Liver (tissue), 8 donors: ENCODE measurements at regions not wholly inside any gene's neighbourhood (a gene's known extent, or its start where the extent isn't known, plus 50 kb on each side); places are given as distances from the start of the nearest gene placed in this dataset.
A peak's percentile ranks its signal among the peaks of the same experiment; 100 is the strongest.
"Not testable (repeated sequence)": the region's sequence is repeated elsewhere in the genome, so short reads cannot be mapped to it uniquely, and the experiment has no call there.

Experiments used
- DNase-seq: peaks from one replicate; pipeline ENCODE4 v3.0.0-alpha.2; 2017; ENCODE audit warnings: low spot score
- H3K27ac ChIP-seq, 2 donors: one replicate each; pipeline ENCODE4 v1.7.0; 2013; ENCODE audit warnings: inconsistent platforms in 2 of 2, low read length in 2 of 2, control low read depth in 1 of 2, low read depth in 1 of 2, mild to moderate bottlenecking in 1 of 2
- H3K27me3 ChIP-seq, 4 donors: one replicate each; pipeline versions ENCODE4 v1.6.1 to v1.7.0; 2013; ENCODE audit warnings: low read length in 3 of 4, inconsistent platforms in 1 of 4, mild to moderate bottlenecking in 1 of 4, moderate library complexity in 1 of 4; ENCODE audit not compliant: control insufficient read depth in 4 of 4, insufficient read depth in 4 of 4
- H3K36me3 ChIP-seq, 4 donors: one replicate each; pipeline versions ENCODE4 v1.6.1 to v1.7.0; 2013; ENCODE audit warnings: low read length in 3 of 4, mild to moderate bottlenecking in 3 of 4, low read depth in 1 of 4, moderate library complexity in 1 of 4; ENCODE audit not compliant: control insufficient read depth in 4 of 4, insufficient read depth in 3 of 4
- H3K4me1 ChIP-seq, 4 donors: one replicate each; pipeline versions ENCODE4 v1.6.1 to v1.7.0; 2013; ENCODE audit warnings: low read length in 3 of 4, mild to moderate bottlenecking in 3 of 4, moderate library complexity in 1 of 4; ENCODE audit not compliant: control insufficient read depth in 4 of 4, insufficient read depth in 4 of 4
- H3K4me3 ChIP-seq, 3 donors: one replicate each; pipeline versions ENCODE4 v1.6.1 to v1.7.0; 2013; ENCODE audit warnings: low read length in 3 of 3, control low read depth in 1 of 3, low read depth in 1 of 3, mild to moderate bottlenecking in 1 of 3
- H3K9ac ChIP-seq, 2 donors: one replicate each; pipeline ENCODE4 v1.7.0; 2013; ENCODE audit warnings: low read length in 2 of 2, mild to moderate bottlenecking in 2 of 2, moderate library complexity in 2 of 2, control low read depth in 1 of 2, low read depth in 1 of 2
- H3K9me3 ChIP-seq, 4 donors: one replicate each; pipeline versions ENCODE4 v1.6.1 to v1.7.0; 2013; ENCODE audit warnings: low read length in 3 of 4; ENCODE audit not compliant: control insufficient read depth in 4 of 4
- ATF3 ChIP-seq: IDR thresholded peaks from 2 replicates; pipeline ENCODE4 v1.6.1; 2016; ENCODE audit warnings: antibody characterized with exemption
- CTCF ChIP-seq: fragments of 150-350 bp; IDR thresholded peaks from 2 replicates; pipeline ENCODE4 v1.5.1; 2017; ENCODE audit warnings: improper control_type of control experiment, low read depth, low read length; ENCODE audit not compliant: missing input control
- EGR1 ChIP-seq, 2 donors: IDR thresholded peaks; 2 replicates each; pipeline ENCODE4 v1.6.1; 2016 to 2018; ENCODE audit warnings: antibody characterized with exemption in 2 of 2, low read depth in 2 of 2
- FOXA1 ChIP-seq: IDR thresholded peaks from 2 replicates; pipeline ENCODE4 v1.6.1; 2016; ENCODE audit warnings: antibody characterized with exemption
- FOXA2 ChIP-seq: IDR thresholded peaks from 2 replicates; pipeline ENCODE4 v1.6.1; 2016; ENCODE audit warnings: antibody characterized with exemption
- GABPA ChIP-seq, 2 donors: IDR thresholded peaks in 1 of 2; conservative IDR thresholded peaks in 1 of 2; 2 replicates each; pipeline ENCODE4 v1.6.1; 2016; ENCODE audit warnings: antibody characterized with exemption in 2 of 2, mild to moderate bottlenecking in 1 of 2, moderate library complexity in 1 of 2
- HNF4A ChIP-seq, 2 donors: conservative IDR thresholded peaks; 2 replicates each; pipeline ENCODE4 v1.6.1; 2016; ENCODE audit warnings: antibody characterized with exemption in 2 of 2, mild to moderate bottlenecking in 2 of 2
- HNF4G ChIP-seq: IDR thresholded peaks from 2 replicates; pipeline ENCODE4 v1.6.1; 2016; ENCODE audit warnings: antibody characterized with exemption
- JUND ChIP-seq, 2 donors: IDR thresholded peaks; 2 replicates each; pipeline ENCODE4 v1.6.1; 2016; ENCODE audit warnings: antibody characterized with exemption in 2 of 2
- MAX ChIP-seq: IDR thresholded peaks from 2 replicates; pipeline ENCODE4 v1.6.1; 2016; ENCODE audit warnings: antibody characterized with exemption
- NR2F2 ChIP-seq: IDR thresholded peaks from 2 replicates; pipeline ENCODE4 v1.6.1; 2016; ENCODE audit warnings: antibody characterized with exemption
- RXRA ChIP-seq, 2 donors: IDR thresholded peaks; 2 replicates each; pipeline ENCODE4 v1.6.1; 2017 to 2018; ENCODE audit warnings: antibody characterized with exemption in 2 of 2, mild to moderate bottlenecking in 1 of 2
- SP1 ChIP-seq: IDR thresholded peaks from 2 replicates; pipeline ENCODE4 v1.6.1; 2018; ENCODE audit warnings: antibody characterized with exemption, mild to moderate bottlenecking
- TAF1 ChIP-seq: conservative IDR thresholded peaks from 2 replicates; pipeline ENCODE4 v1.6.1; 2016; ENCODE audit warnings: antibody characterized with exemption, mild to moderate bottlenecking
- YY1 ChIP-seq: IDR thresholded peaks from 2 replicates; pipeline ENCODE4 v1.6.1; 2016; ENCODE audit warnings: antibody characterized with exemption, mild to moderate bottlenecking
- WGBS: extraction: QIAGEN DNeasy Blood & Tissue Kit; methylation state at CpG from one replicate; pipeline ENCODE4 v1.1.7; 2013; 5-methylcytosine and 5-hydroxymethylcytosine counted together
- TF ChIP-seq, protein P1 (sequence below): IDR thresholded peaks from 2 replicates; pipeline ENCODE4 v1.6.1; 2016; ENCODE audit warnings: antibody characterized with exemption
- TF ChIP-seq, protein P2 (sequence below): IDR thresholded peaks from 2 replicates; pipeline ENCODE4 v1.6.1; 2016; ENCODE audit warnings: antibody characterized with exemption, mild to moderate bottlenecking
- donor health status: healthy.
- donor health status: healthy.
- donor health status: healthy.
- donor health status: healthy.
- donor health status: healthy.

DNA sequence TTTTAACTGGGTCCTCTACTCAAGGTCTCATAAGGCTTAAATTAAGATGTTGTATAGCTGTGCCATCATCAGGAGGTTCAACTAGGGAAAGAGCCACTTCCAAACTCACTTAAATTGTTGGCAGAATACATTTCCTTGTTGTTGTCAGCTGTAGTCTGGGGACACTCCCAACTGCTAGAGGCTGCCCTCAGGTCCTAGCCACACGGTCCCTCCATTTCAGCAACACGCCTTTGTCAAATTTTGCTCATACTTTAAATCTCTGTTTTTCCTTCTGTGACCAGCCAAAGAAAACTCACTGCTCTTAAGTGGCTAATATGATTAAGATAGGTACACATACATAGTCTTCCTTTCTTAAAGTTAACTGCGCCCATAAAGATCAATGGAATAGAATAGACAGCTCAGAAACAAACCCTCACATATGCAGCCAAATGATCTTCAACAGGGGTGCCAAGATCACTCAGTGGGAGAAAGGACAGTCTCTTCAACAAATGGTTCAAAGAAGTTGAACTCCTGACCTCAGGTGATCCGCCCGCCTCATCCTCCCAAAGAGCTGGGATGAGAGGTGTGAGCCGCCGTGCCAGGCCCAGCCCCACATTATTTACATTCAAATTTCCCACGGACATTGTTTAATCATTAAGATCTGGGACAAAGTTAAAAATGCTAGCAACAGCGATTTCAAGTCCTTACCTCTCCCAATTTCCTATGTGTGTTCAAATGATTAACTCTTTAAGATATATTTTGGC lies 76.4 kb upstream of the ELOVL5 start:
- Histone ChIP-seq H3K4me1 (peaks cover 0 to 13% (median 0%) of the 10 kb centered on the region in 4 donors), H3K36me3 (no peaks in the 10 kb centered on the region), H3K9me3 (no peaks in the 10 kb centered on the region), H3K27me3 (no peaks in the 10 kb centered on the region), H3K9ac (no peak overlapping the region), H3K27ac (no peak overlapping the region), H3K4me3 (no peak overlapping the region)
- 55% methylated on average over 9 of the region's 9 CpGs for WGBS
- TF ChIP-seq FOXA2 (no peak), RXRA (IDR thresholded peaks at IDR 0.05) (peak; percentile 37 to 56), FOXA1 (no peak), JUND (IDR thresholded peaks at IDR 0.05) (peak in 1 of 2 donors; percentile 13)
- DNase-seq = no peak

DNA sequence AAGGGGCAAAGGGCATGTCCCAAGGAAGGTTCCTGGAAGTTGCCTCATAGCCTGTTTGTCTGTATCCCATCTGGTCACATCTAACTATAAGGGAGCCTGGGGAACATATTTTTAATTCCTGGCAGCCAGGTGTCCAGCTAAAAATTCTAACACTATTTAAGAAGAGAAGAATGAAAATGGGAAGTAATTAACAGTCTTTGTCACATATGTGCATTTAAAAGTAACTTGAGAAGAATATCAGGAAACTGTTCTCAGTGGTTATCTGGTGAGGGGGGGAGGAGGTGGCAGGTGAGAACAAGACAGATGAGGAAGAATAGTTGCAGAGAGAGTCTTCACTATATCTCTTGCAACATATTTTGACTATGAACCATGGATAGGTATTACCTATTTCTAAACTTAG lies 75.5 kb upstream of the ELOVL5 start:
- H3K4me1 ChIP-seq = peaks cover 0 to 13% (median 0%) of the 10 kb centered on the region in 4 donors
- no peak for DNase-seq

DNA sequence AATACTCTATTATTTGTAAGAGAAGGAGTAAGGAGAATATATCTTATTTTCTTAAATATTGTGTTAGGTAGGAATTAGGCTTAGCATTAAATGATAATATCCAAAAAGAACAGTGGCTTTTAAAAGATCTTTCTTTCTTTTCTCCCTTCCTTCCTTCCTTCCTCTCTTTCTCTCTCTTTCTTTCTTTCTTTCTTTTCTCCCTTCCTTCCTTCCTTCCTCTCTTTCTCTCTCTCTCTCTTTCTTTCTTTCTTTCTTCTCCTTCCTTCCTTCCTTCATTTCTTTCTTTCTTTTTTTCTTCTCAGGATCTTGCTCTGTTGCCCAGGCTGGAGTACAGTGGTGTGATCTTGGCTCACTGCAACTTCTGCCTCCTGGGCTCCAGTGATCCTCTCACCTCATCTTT lies 74.8 kb upstream of the ELOVL5 start:
- not testable (repeated sequence) for H3K27ac ChIP-seq, H3K4me3 ChIP-seq, H3K36me3 ChIP-seq, H3K9ac ChIP-seq, H3K9me3 ChIP-seq, H3K27me3 ChIP-seq, DNase-seq
- peaks cover 0 to 13% (median 0%) of the 10 kb centered on the region in 4 donors for H3K4me1 ChIP-seq

More for the DNA sequence above, 75.5 kb upstream of the ELOVL5 start:
- TF ChIP-seq EGR1 (IDR thresholded peaks at IDR 0.05; ENCODE audit: low read depth in 2 of 2) (no peak), HNF4A (conservative IDR thresholded peaks at IDR 0.05) (no peak), HNF4G (no peak), RXRA (IDR thresholded peaks at IDR 0.05) (no peak), GABPA (IDR thresholded peaks at IDR 0.05 in 1 of 2, conservative IDR thresholded peaks at IDR 0.05 in 1 of 2) (no peak), SP1 (no peak), NR2F2 (no peak), FOXA1 (no peak), TAF1 (no peak), YY1 (no peak), ATF3 (no peak), MAX (no peak), CTCF (no peak)
- TF ChIP-seq, protein P1, sequence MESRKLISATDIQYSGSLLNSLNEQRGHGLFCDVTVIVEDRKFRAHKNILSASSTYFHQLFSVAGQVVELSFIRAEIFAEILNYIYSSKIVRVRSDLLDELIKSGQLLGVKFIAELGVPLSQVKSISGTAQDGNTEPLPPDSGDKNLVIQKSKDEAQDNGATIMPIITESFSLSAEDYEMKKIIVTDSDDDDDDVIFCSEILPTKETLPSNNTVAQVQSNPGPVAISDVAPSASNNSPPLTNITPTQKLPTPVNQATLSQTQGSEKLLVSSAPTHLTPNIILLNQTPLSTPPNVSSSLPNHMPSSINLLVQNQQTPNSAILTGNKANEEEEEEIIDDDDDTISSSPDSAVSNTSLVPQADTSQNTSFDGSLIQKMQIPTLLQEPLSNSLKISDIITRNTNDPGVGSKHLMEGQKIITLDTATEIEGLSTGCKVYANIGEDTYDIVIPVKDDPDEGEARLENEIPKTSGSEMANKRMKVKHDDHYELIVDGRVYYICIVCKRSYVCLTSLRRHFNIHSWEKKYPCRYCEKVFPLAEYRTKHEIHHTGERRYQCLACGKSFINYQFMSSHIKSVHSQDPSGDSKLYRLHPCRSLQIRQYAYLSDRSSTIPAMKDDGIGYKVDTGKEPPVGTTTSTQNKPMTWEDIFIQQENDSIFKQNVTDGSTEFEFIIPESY = no peak
- TF ChIP-seq, protein P2, sequence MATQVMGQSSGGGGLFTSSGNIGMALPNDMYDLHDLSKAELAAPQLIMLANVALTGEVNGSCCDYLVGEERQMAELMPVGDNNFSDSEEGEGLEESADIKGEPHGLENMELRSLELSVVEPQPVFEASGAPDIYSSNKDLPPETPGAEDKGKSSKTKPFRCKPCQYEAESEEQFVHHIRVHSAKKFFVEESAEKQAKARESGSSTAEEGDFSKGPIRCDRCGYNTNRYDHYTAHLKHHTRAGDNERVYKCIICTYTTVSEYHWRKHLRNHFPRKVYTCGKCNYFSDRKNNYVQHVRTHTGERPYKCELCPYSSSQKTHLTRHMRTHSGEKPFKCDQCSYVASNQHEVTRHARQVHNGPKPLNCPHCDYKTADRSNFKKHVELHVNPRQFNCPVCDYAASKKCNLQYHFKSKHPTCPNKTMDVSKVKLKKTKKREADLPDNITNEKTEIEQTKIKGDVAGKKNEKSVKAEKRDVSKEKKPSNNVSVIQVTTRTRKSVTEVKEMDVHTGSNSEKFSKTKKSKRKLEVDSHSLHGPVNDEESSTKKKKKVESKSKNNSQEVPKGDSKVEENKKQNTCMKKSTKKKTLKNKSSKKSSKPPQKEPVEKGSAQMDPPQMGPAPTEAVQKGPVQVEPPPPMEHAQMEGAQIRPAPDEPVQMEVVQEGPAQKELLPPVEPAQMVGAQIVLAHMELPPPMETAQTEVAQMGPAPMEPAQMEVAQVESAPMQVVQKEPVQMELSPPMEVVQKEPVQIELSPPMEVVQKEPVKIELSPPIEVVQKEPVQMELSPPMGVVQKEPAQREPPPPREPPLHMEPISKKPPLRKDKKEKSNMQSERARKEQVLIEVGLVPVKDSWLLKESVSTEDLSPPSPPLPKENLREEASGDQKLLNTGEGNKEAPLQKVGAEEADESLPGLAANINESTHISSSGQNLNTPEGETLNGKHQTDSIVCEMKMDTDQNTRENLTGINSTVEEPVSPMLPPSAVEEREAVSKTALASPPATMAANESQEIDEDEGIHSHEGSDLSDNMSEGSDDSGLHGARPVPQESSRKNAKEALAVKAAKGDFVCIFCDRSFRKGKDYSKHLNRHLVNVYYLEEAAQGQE = no peak
- no peaks in the 10 kb centered on the region for H3K9me3 ChIP-seq
- H3K9ac ChIP-seq = no peak overlapping the region
- no peaks in the 10 kb centered on the region for H3K27me3 ChIP-seq
- H3K36me3 ChIP-seq = no peaks in the 10 kb centered on the region
- no peak overlapping the region for H3K4me3 ChIP-seq
- H3K27ac ChIP-seq = no peak overlapping the region
